CD4-positive, alpha-beta T cell treated with Interleukin-6 for 4 hours (primary cell): ENCODE measurements at regions not wholly inside any gene's neighbourhood (a gene's known extent, or its start where the extent isn't known, plus 50 kb on each side); places are given as distances from the start of the nearest gene placed in this dataset.

Experiments used
- DNase-seq: peaks from one replicate; pipeline ENCODE4 v3.0.0-alpha.2; 2020; ENCODE audit warnings: mixed read lengths

DNA sequence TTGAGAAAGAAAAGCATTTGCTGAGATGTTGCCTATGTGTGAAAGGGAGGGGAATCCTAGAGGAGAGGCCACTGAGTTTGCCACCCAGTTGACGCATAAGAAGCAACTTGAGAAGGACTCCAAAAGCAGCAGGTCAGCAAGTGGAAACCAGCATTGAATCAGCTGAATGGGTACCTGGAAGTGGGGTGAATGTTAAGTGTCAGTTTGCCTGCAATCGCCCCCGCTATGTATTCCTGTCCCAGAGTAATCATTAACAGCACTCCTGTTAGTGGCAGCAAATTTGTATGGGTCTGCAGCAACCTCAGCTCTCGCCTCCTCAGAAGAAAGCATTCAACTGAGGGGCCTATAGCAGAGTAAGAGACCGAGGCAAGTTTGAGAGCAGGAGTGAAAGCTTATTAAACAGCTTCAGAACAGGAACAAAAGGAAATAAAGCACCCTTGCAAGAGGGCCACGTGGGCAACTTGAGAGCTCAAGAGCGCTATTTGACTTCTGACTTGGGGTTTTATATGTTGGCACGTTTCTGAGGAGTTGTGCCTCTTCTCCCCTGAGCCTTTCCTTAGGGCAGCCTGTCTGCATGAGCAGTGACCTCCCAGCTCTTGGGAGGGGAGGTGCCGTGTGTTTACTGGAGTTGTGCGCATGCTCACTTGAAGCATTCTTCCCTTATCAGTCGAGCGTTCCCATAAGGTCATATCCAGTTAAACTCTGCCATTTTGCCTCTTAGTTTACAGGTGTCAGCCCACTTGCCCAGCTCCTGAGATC is 122.6 kb upstream of the PHACTR1 start:
- DNase-seq: no peak

GRCh38 chr6:12594530-12594893 is 122.1 kb upstream of the PHACTR1 start:
- DNase-seq: no peak

- no peak for DNase-seq
Measured at GRCh38 chr6:12595161-12595811, 121.3 kb upstream of the PHACTR1 start.

GRCh38 chr6:12596731-12597130 is 119.8 kb upstream of the PHACTR1 start:
- DNase-seq: no peak

- DNase-seq: no peak
Measured at GRCh38 chr6:12598919-12599318, 117.6 kb upstream of the PHACTR1 start.

GRCh38 chr6:12601881-12602280 is 114.7 kb upstream of the PHACTR1 start:
- DNase-seq: no peak

DNA sequence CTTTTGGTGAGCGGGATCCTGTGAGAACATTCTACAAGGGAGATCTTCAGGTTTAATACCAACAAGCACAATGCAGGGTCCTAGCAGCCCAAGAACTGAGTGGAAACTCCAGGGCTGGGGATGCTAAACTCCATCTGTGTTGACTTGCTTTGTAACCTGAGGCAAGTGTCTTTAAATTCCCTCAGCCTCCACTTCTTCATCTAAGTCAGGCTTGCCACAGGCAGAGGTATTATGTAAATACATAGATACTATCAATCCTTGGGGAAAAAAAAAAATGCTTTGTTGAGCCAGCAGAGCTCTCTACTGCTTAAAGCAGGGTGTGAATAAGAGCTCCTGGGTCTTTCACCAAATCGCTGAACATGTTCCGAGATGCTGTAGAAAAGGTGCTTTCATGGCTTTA is 114.2 kb upstream of the PHACTR1 start:
- no peak for DNase-seq

GRCh38 chr6:12602951-12603672 is 113.5 kb upstream of the PHACTR1 start:
- no peak for DNase-seq

DNA sequence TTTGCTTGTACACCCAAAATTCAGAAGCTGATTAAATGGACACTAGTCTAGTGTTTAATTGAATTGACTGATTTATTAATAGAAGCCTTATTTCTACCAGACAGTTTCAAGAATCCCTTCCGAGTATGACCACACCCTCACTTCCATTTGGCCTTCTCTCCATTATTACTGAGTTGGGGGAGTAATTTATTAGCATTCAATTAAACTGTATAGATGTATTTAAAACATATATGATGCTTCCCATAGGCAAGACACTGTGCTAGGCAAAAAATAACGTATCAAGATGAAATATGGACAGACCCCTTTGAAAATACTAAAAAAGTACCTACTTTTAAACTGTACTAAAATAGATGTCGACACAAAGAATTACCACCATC is 112.9 kb upstream of the PHACTR1 start:
- no peak for DNase-seq

DNA sequence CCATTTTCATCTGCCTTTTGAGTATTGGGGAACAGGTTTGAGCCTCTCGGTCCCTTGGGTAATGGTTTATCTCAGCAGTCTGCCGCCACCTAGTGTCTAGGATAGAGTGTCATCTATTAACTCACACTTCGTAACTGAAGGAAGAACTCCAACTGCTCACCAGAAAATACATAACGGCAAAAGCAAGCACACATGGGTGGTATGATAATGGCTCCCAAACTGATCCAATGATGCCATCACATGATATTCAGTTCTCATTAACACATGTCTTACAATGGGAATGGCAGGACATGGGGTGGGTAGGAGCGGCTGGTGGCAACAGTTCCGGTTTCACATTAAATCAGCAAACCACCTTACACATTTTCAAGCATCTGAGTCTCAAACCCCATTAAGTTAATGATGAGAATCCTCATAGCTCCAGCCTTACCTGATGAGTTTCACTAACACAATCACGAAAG is 110.7 kb upstream of the PHACTR1 start:
- DNase-seq: peak; percentile 26

DNA sequence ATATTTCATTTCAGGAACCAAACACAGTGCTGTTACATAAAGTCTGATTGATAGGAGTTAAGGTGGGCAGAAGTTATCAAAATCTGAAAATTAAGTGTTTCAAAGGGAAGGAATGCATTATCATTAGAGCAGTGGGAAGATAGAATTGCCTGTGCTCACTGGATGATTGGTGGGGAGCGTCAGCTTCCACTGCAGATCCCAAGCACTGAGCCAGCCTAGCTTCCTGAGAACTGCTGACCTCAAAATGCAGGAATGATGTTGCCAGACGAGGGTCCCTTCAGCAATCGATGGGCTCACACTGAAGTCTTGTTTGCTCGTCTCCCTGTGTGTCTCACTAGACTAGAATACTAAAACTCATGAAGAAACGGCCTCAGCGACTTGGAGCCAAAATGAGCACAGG is 110.0 kb upstream of the PHACTR1 start:
- DNase-seq: no peak

GRCh38 chr6:12608016-12608860 is 108.3 kb upstream of the PHACTR1 start:
- DNase-seq: no peak

DNA sequence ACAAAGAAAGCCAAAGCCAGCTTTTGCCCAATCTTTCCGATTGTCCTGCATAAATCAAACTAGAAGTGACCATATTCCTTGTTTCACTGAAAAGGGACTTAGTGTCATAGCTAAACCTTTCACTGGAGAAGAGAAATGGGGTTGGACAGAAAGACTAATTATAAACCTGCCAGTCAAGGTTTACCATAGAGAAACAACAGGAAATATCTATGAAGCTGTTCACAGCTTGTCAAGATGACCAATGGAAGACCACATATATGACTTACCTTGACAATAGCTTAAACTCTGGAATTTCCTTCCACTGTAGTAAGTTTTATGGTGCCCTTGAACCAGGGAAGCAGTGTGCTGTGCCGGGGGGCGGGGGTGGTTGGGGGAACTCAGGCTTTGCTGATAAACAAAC is 107.7 kb upstream of the PHACTR1 start:
- no peak for DNase-seq

DNA sequence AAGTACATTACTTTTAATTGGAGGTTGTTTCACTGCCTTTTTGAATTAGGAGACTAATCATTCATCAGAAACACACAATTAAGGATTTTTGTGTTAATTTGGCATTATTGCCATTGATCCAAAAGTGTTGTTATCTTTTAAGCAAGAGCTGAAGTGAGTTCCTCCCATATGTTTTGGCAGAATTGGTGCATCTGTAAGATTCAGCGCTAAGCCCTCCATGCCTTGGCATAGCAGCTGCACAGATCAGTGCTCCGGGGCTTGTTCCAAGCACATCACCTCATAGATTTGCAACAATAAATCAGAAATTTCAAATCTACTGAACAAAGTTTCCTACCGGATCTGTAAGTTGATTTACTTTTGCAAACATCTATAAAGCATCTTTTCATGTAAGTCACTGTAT is 106.8 kb upstream of the PHACTR1 start:
- DNase-seq: no peak

DNA sequence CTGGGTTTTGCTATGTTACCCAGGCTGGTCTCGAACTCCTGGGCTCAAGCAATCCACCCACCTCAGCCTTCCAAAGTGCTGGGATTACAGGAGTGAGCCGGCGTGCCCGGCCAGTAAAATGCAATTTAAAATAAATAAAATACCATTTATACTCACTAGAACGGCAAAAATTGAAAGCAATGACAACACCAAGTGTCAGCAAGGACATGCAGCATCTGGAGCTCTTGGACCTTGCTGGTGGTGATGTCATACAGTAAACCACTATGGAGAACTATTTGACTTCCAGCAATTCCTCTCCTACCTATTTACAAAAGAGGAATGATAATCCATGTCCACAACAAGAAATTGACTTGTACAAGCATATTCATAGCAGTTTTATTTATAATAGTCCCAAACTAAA is 105.7 kb upstream of the PHACTR1 start:
- no peak for DNase-seq

DNA sequence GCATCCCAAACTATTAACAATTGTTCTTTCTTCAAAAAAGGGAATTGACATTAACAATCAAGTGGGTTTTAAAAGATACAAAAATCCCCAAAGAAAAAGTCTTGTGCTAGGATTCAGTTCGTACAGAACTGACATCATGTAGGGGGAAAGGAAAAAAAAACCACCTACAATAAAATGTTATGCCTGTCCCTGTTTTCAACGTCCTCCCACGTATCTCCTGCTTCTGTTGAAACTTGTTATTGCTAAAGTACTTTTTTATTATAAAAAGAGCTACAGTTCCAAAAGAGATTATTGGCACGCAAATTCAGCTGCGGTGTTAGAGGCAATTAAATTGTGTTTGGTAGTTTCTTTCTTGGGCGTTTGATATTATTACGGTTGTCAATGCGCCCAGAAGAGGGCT is 102.8 kb upstream of the PHACTR1 start:
- no peak for DNase-seq

DNA sequence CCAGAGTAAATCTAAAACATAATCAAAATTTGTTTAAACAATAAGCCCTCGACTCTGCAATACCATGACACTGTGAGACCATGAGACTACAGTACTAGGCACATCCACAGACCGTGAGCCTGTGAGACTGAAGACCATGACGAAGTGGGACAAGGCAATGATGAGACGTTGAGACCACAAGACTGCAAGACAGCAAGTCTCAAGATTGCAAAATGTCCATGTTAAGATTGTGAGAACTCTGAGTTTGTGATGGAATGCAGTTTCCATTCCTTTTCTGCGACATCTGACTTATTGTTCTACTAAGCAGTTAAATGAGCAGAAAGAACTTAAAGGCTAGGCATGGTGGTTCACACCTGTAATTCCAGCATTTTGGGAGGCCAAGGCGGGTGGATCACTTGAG is 102.1 kb upstream of the PHACTR1 start:
- DNase-seq: no peak

- DNase-seq: no peak
Measured at GRCh38 chr6:12618296-12618695, 98.3 kb upstream of the PHACTR1 start.

DNA sequence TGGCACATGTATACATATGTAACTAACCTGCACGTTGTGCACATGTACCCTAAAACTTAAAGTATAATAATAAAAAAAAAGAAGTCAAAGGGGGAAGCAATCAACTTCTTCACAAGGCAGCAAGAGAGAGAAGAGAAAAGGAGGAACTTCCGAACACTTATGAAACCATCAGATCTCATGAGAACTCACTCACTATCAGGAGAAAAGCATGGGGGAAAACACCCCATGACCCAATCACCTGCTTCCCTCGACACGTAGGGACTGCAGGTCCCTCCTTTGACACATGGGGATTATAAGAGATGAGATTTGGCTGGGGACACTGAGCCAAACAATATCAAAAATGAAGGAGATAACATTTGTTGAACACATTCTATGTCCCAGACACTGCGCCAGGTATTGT is 94.8 kb upstream of the PHACTR1 start:
- DNase-seq: no peak

DNA sequence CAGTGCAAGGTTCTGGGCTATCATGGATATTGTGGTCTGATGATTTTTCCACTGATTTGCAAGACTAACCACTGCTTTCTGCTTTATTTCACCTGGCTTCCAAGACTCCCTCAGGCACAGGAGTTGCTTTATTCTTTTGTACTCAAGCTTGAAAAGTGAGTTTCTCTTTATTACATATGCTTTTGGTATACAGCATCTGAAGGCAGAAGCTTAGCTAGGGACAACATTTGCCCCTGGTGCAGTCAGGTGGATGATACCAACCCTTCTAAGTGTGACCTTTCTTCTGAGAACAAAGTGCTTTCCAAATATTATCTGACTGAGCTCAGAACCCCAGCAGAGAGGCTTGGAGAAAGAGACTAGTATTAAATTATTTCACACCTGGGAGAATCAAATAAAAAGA is 94.0 kb upstream of the PHACTR1 start:
- DNase-seq: no peak

- DNase-seq: no peak
Measured at GRCh38 chr6:12624142-12624837, 92.3 kb upstream of the PHACTR1 start.

DNA sequence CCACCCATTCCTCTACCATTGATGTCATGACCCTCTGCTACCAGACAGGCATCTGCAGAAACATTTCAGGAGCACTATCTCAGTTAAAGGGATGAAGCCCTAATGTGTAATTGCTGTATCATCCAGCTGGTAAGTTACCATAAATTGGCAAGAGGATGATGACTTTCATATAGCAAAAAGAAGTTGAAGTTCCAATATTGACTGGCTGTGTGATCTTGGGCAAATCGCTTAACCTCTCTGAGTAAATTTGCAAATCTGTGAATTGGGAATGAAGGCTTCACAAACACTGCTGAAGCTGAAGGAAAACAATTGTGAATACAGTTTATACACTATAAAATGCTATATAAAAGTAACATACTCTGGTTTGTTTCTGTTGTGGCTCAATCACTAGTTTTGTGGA is 89.5 kb upstream of the PHACTR1 start:
- no peak for DNase-seq

DNA sequence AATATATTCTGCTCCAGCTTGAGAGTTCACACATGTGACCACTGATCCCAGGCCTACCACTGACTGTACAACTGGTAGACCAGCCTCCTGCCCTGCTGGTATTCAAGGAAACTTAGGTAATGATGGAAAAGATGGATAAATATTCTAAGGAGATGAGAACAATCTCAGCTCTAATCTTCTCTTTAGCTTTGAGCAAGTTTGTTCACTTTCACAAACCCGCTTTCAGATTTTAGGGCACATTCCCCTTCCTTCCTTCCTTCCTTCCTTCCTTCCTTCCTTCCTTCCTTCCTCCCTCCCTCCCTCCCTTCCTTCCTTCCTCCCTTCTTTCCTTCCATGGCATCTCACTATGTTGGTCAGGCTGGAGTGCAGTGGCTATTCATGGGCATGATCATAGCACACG is 88.2 kb upstream of the PHACTR1 start:
- no peak for DNase-seq
